Upper lobe of left lung (tissue), 4 donors: ENCODE measurements at regions not wholly inside any gene's neighbourhood (a gene's known extent, or its start where the extent isn't known, plus 50 kb on each side); places are given as distances from the start of the nearest gene placed in this dataset.

Experiments
- EP300 ChIP-seq, 4 donors: sonication (generic); formaldehyde crosslinking; IDR thresholded peaks; one replicate each; pipeline ENCODE4 v1.5.1; 2017; ENCODE audit warnings: antibody characterized with exemption in 4 of 4, control low read depth in 2 of 4
- POLR2A ChIP-seq, 4 donors: fragments of 450-650 bp; IDR thresholded peaks; one replicate each; pipeline ENCODE4 v1.5.1; 2016 to 2017; ENCODE audit warnings: antibody characterized with exemption in 4 of 4, mild to moderate bottlenecking in 2 of 4
- TF ChIP-seq, protein P1 (sequence below), 6 experiments: fragments of 450-650 bp in 4 of 6; fragments of 200-600 bp in 2 of 6; sonication (generic) in 2 of 6; IDR thresholded peaks; one replicate each; pipeline ENCODE4 v1.5.1; 2016 to 2019; ENCODE audit warnings: antibody characterized with exemption in 6 of 6

DNA sequence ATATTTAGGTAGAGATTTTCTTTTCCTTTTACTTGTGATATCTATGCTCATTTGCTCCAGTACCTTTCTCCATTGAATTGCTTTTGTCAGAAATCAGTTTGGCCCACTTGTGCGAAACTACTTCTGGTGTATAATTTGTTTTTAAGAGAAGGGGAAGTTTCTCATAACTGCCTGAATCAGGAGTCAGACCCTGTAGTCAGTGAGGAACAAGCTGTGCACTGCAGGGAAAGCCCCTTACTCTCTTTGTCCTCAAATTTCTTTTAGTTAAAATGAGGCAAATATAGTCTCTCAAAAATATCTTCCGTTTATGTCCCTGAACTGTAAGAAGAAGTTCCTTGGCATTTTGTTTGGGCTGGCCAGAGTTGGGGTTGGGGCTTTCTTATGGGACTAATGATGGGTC is 109.9 kb downstream of the ZFY start:
- TF ChIP-seq, protein P1, sequence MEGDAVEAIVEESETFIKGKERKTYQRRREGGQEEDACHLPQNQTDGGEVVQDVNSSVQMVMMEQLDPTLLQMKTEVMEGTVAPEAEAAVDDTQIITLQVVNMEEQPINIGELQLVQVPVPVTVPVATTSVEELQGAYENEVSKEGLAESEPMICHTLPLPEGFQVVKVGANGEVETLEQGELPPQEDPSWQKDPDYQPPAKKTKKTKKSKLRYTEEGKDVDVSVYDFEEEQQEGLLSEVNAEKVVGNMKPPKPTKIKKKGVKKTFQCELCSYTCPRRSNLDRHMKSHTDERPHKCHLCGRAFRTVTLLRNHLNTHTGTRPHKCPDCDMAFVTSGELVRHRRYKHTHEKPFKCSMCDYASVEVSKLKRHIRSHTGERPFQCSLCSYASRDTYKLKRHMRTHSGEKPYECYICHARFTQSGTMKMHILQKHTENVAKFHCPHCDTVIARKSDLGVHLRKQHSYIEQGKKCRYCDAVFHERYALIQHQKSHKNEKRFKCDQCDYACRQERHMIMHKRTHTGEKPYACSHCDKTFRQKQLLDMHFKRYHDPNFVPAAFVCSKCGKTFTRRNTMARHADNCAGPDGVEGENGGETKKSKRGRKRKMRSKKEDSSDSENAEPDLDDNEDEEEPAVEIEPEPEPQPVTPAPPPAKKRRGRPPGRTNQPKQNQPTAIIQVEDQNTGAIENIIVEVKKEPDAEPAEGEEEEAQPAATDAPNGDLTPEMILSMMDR (IDR thresholded peaks at IDR 0.05): no peak
- TF ChIP-seq EP300 (IDR thresholded peaks at IDR 0.05) (no peak), POLR2A (IDR thresholded peaks at IDR 0.05) (no peak)
